ENCODE measurements at regions not wholly inside any gene's neighbourhood (a gene's known extent, or its start where the extent isn't known, plus 50 kb on each side); places are given as distances from the start of the nearest gene placed in this dataset.
A peak's percentile ranks its signal among the peaks of the same experiment; 100 is the strongest.

GRCh38 chr20:60473211-60473610 lies 515.0 kb downstream of the CDH26 start:
- H3K36me3 ChIP-seq (ENCODE audit: control insufficient read depth in 2 of 4, insufficient read depth in 4 of 4, low read length in 3 of 4): no peaks in the 10 kb centered on the region
- no peaks in the 10 kb centered on the region for H3K79me2 ChIP-seq (ENCODE audit: control insufficient read depth in 1 of 2, insufficient read depth in 2 of 2, low read length in 2 of 2)
- no peak overlapping the region for H4K5ac ChIP-seq (ENCODE audit: insufficient read length, low read depth, low read length)
- no peak overlapping the region for H2AFZ ChIP-seq (ENCODE audit: low read length)
- H3K4me2 ChIP-seq (ENCODE audit: insufficient read depth in 1 of 2, low read depth in 2 of 2, low read length in 2 of 2): no peak overlapping the region
- no peaks in the 10 kb centered on the region for H3K9me3 ChIP-seq (ENCODE audit: insufficient read depth in 2 of 2, low read depth in 1 of 2, low read length in 1 of 2)
- H3K79me1 ChIP-seq (ENCODE audit: low read depth, low read length): no peaks in the 10 kb centered on the region
- H3K27ac ChIP-seq (ENCODE audit: low read depth, low read length): no peak overlapping the region
- FAIRE-seq: no peak
- no peak overlapping the region for H4K8ac ChIP-seq (ENCODE audit: extremely low read depth, insufficient read depth, low read length)
- no peak overlapping the region for H3K9ac ChIP-seq (replicated peaks in 1 of 4; ENCODE audit: extremely low read depth in 1 of 4, low read depth in 3 of 4, low read length in 3 of 4)
- no peak overlapping the region for H2BK12ac ChIP-seq (ENCODE audit: low read depth, low read length)
- no peaks in the 10 kb centered on the region for H4K20me1 ChIP-seq (replicated peaks in 1 of 2; ENCODE audit: control insufficient read depth in 1 of 2, insufficient read depth in 2 of 2, low read length in 2 of 2)
- H3K4me1 ChIP-seq (replicated peaks in 1 of 4; ENCODE audit: control insufficient read depth in 3 of 4, insufficient read depth in 4 of 4, low read length in 3 of 4): no peaks in the 10 kb centered on the region; a peak in 1 of 7 replicates
- no peak overlapping the region for H2BK5ac ChIP-seq (ENCODE audit: low read depth, low read length)
- H2BK120ac ChIP-seq (replicated peaks; ENCODE audit: low read depth, low read length): no peak overlapping the region
- no peak for DNase-seq (ENCODE audit: low read depth in 1 of 2, low spot score in 2 of 2)
- POLR2A ChIA-PET (ENCODE audit: partially characterized antibody): no interaction called here
- H2BK15ac ChIP-seq (ENCODE audit: low read length): 0 out of 2 replicates have a peak overlapping the region, but pooled peaks have one; percentile 8
- no peak overlapping the region for H2BK20ac ChIP-seq (ENCODE audit: low read length)
- no peak overlapping the region for H3K4ac ChIP-seq (replicated peaks; ENCODE audit: insufficient read length, low read depth, low read length)
- no peak overlapping the region for H3K23ac ChIP-seq (ENCODE audit: insufficient read length)
- 79% methylated on average over 2 of the region's 2 CpGs; no CpG with 5 or more reads in 1 of the 2 experiments for WGBS, 2 experiments (ENCODE audit: extremely low coverage in 1 of 2, insufficient coverage in 1 of 2, insufficient read length in 1 of 2, insufficient replicate concordance in 2 of 2, low coverage in 1 of 2, low lambda C conversion rate in 2 of 2, missing lambda C conversion rate in 1 of 2)
- no peak overlapping the region for H3K14ac ChIP-seq (ENCODE audit: insufficient read length)
- no peak overlapping the region for H3K18ac ChIP-seq (ENCODE audit: extremely low read depth, low read length)
- no peak overlapping the region for H4K91ac ChIP-seq (replicated peaks; ENCODE audit: insufficient read length, low read length)
- 0 out of 7 replicates have a peak, but pooled peaks cover 0 to 2% (median 0%) of the 10 kb centered on the region in 4 experiments for H3K27me3 ChIP-seq (replicated peaks in 1 of 4; ENCODE audit: control insufficient read depth in 3 of 4, extremely low read depth in 1 of 4, insufficient read depth in 3 of 4, low read length in 3 of 4)
- no peak overlapping the region for H3K4me3 ChIP-seq (ENCODE audit: extremely low read depth in 1 of 4, insufficient read depth in 2 of 4, low read depth in 3 of 4, low read length in 4 of 4)
- TF ChIP-seq CTCF (IDR thresholded peaks at IDR 0.05; ENCODE audit: control extremely low read depth in 1 of 3, insufficient read depth in 1 of 3, low read depth in 1 of 3, low read length in 3 of 3) (peak in 1 of 3 experiments; percentile 17; a peak in 1 of 4 replicates), RBBP5 (IDR thresholded peaks at IDR 0.05; ENCODE audit: borderline replicate concordance, low read depth, low read length) (no peak), RAD21 (IDR thresholded peaks at IDR 0.05 in 1 of 2, conservative IDR thresholded peaks at IDR 0.05 in 1 of 2; ENCODE audit: low read depth in 2 of 2, low read length in 2 of 2) (peak; percentile 42)
- CTCF ChIA-PET (ENCODE audit: partially characterized antibody): no interaction called here
- no peaks in the 10 kb centered on the region for H3K23me2 ChIP-seq (ENCODE audit: low read depth, low read length)
- no peak overlapping the region for H3K56ac ChIP-seq (replicated peaks; ENCODE audit: insufficient read length, low read depth, low read length)
- H2AK5ac ChIP-seq (ENCODE audit: low read depth, low read length): no peak overlapping the region

Data from H1 (cell line).